ENCODE measurements at regions not wholly inside any gene's neighbourhood (a gene's known extent, or its start where the extent isn't known, plus 50 kb on each side); places are given as distances from the start of the nearest gene placed in this dataset.
"Not testable (repeated sequence)": the region's sequence is repeated elsewhere in the genome, so short reads cannot be mapped to it uniquely, and the experiment has no call there.

GRCh38 chr2:113838744-113839444 is 51.0 kb upstream of the ACTR3 start:
- DNase-seq, result no peak

- no peak for DNase-seq
Observed at GRCh38 chr2:113838277-113838676, 51.6 kb upstream of the ACTR3 start.

GRCh38 chr2:113834051-113834730 is 55.7 kb upstream of the ACTR3 start:
- DNase-seq, result no peak

- no peak for DNase-seq
Observed at GRCh38 chr2:113832795-113833290, 57.0 kb upstream of the ACTR3 start.

- DNase-seq, result no peak
Observed at GRCh38 chr2:113831161-113831560, 58.7 kb upstream of the ACTR3 start.

- no peak for DNase-seq
Observed at GRCh38 chr2:113829761-113830160, 60.1 kb upstream of the ACTR3 start.

GRCh38 chr2:113829270-113829669 is 60.6 kb upstream of the ACTR3 start:
- DNase-seq, result no peak

- no peak for DNase-seq
Observed at GRCh38 chr2:113828049-113828742, 61.7 kb upstream of the ACTR3 start.

- DNase-seq, result no peak
Observed at GRCh38 chr2:113827426-113827825, 62.5 kb upstream of the ACTR3 start.

GRCh38 chr2:113826346-113827285 is 63.3 kb upstream of the ACTR3 start:
- DNase-seq, result no peak

- DNase-seq, result no peak
Observed at GRCh38 chr2:113823716-113824595, 65.9 kb upstream of the ACTR3 start.

- DNase-seq, result no peak
Observed at GRCh38 chr2:113822087-113822815, 65.8 kb upstream of the SLC35F5 start.

GRCh38 chr2:113818382-113818951 is 62.0 kb upstream of the SLC35F5 start:
- peak; percentile 92 for DNase-seq

GRCh38 chr2:113813396-113813795 is 57.0 kb upstream of the SLC35F5 start:
- not testable (repeated sequence) for DNase-seq

- DNase-seq, result no peak
Observed at GRCh38 chr2:113812204-113812603, 55.8 kb upstream of the SLC35F5 start.

GRCh38 chr2:113809076-113809736 is 52.8 kb upstream of the SLC35F5 start:
- no peak for DNase-seq

GRCh38 chr2:113807721-113808120 is 51.3 kb upstream of the SLC35F5 start:
- no peak for DNase-seq

- DNase-seq, result no peak
Observed at GRCh38 chr2:113806217-113806913, 49.9 kb upstream of the SLC35F5 start.

All from amniotic stem cell (primary cell).